ENCODE measurements at regions not wholly inside any gene's neighbourhood (a gene's known extent, or its start where the extent isn't known, plus 50 kb on each side); places are given as distances from the start of the nearest gene placed in this dataset.

DNA sequence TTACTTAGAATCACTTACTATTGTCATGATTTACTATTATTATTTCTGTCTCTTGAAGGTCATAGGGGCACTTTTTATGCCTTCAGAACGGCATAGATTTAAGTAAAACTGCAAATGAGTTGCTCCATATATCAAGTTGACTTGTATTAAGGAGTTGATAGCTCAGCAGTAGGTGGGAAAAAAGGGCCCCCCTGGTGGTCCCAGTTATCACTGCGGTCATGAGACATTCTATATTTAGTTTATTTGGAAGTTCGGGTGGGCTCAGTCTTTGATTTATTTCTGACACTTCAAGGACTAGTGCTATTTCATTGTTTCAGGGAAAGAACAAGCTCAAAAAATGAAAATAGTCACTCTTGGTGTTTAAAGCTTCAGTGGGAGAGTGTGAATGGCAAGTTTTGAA is 159.3 kb downstream of the SLC24A2 start:
- TF ChIP-seq, protein P1, sequence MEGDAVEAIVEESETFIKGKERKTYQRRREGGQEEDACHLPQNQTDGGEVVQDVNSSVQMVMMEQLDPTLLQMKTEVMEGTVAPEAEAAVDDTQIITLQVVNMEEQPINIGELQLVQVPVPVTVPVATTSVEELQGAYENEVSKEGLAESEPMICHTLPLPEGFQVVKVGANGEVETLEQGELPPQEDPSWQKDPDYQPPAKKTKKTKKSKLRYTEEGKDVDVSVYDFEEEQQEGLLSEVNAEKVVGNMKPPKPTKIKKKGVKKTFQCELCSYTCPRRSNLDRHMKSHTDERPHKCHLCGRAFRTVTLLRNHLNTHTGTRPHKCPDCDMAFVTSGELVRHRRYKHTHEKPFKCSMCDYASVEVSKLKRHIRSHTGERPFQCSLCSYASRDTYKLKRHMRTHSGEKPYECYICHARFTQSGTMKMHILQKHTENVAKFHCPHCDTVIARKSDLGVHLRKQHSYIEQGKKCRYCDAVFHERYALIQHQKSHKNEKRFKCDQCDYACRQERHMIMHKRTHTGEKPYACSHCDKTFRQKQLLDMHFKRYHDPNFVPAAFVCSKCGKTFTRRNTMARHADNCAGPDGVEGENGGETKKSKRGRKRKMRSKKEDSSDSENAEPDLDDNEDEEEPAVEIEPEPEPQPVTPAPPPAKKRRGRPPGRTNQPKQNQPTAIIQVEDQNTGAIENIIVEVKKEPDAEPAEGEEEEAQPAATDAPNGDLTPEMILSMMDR (IDR thresholded peaks at IDR 0.05), result no peak
- TF ChIP-seq POLR2A (IDR thresholded peaks at IDR 0.05), result no peak

All from right lobe of liver (tissue), 4 donors.